ENCODE measurements at regions not wholly inside any gene's neighbourhood (a gene's known extent, or its start where the extent isn't known, plus 50 kb on each side); places are given as distances from the start of the nearest gene placed in this dataset.

- H3K4me1 ChIP-seq (ENCODE audit: insufficient read depth, low read length, severe bottlenecking) = no peaks in the 10 kb centered on the region
- H3K9me2 ChIP-seq (ENCODE audit: low read depth, low read length) = no peaks in the 10 kb centered on the region
- H3K27me3 ChIP-seq (ENCODE audit: insufficient read depth, low read length) = no peaks in the 10 kb centered on the region; the same call in 1 of the 2 replicates
- no peak overlapping the region for H3K27ac ChIP-seq (ENCODE audit: low read depth, low read length, poor library complexity, severe bottlenecking)
- no peaks in the 10 kb centered on the region for H3K36me3 ChIP-seq (ENCODE audit: insufficient read depth, low read length)
- H4K20me1 ChIP-seq (ENCODE audit: insufficient read depth, low read length) = no peaks in the 10 kb centered on the region
- H3K9ac ChIP-seq (ENCODE audit: low read length) = no peak overlapping the region
- no peaks in the 10 kb centered on the region for H3K9me3 ChIP-seq (ENCODE audit: low read length)
- TF ChIP-seq EZH2 (IDR thresholded peaks at IDR 0.05; ENCODE audit: borderline replicate concordance, low read length) = no peak
- no peak for TF ChIP-seq CTCF (IDR thresholded peaks at IDR 0.05; ENCODE audit: low read length)
- no peaks in the 10 kb centered on the region for H3F3A ChIP-seq (ENCODE audit: insufficient read depth, low read length)
- H2AFZ ChIP-seq (ENCODE audit: low read length) = no peak overlapping the region
- H3K79me2 ChIP-seq (ENCODE audit: insufficient read depth, low read length) = no peaks in the 10 kb centered on the region
- H3K4me3 ChIP-seq (ENCODE audit: low read depth, low read length, poor library complexity, severe bottlenecking) = no peak overlapping the region
- H3K4me2 ChIP-seq (ENCODE audit: low read length) = no peak overlapping the region
Measured at GRCh38 chr14:89576960-89577359, 159.9 kb upstream of the FOXN3 start.

- Histone ChIP-seq H2AFZ (ENCODE audit: low read length) (no peak overlapping the region), H3K79me2 (ENCODE audit: insufficient read depth, low read length) (no peaks in the 10 kb centered on the region), H3K9me2 (ENCODE audit: low read depth, low read length) (no peaks in the 10 kb centered on the region), H3K27me3 (ENCODE audit: insufficient read depth, low read length) (no peaks in the 10 kb centered on the region; the same call in 1 of the 2 replicates), H3K36me3 (ENCODE audit: insufficient read depth, low read length) (no peaks in the 10 kb centered on the region), H3F3A (ENCODE audit: insufficient read depth, low read length) (no peaks in the 10 kb centered on the region), H3K4me1 (ENCODE audit: insufficient read depth, low read length, severe bottlenecking) (no peaks in the 10 kb centered on the region), H3K9me3 (ENCODE audit: low read length) (no peaks in the 10 kb centered on the region), H3K4me3 (ENCODE audit: low read depth, low read length, poor library complexity, severe bottlenecking) (no peak overlapping the region), H3K4me2 (ENCODE audit: low read length) (no peak overlapping the region), H3K27ac (ENCODE audit: low read depth, low read length, poor library complexity, severe bottlenecking) (no peak overlapping the region), H3K9ac (ENCODE audit: low read length) (no peak overlapping the region), H4K20me1 (ENCODE audit: insufficient read depth, low read length) (no peaks in the 10 kb centered on the region)
- TF ChIP-seq CTCF (IDR thresholded peaks at IDR 0.05; ENCODE audit: low read length) (no peak), EZH2 (IDR thresholded peaks at IDR 0.05; ENCODE audit: borderline replicate concordance, low read length) (no peak)
Measured at GRCh38 chr14:89576145-89576927, 159.3 kb upstream of the FOXN3 start.

- H3K27ac ChIP-seq (ENCODE audit: low read depth, low read length, poor library complexity, severe bottlenecking) = no peak overlapping the region
- H3F3A ChIP-seq (ENCODE audit: insufficient read depth, low read length) = no peaks in the 10 kb centered on the region
- no peak overlapping the region for H2AFZ ChIP-seq (ENCODE audit: low read length)
- TF ChIP-seq EZH2 (IDR thresholded peaks at IDR 0.05; ENCODE audit: borderline replicate concordance, low read length) = no peak
- TF ChIP-seq CTCF (IDR thresholded peaks at IDR 0.05; ENCODE audit: low read length) = no peak
- no peaks in the 10 kb centered on the region for H3K79me2 ChIP-seq (ENCODE audit: insufficient read depth, low read length)
- H3K36me3 ChIP-seq (ENCODE audit: insufficient read depth, low read length) = no peaks in the 10 kb centered on the region
- no peak overlapping the region for H3K4me2 ChIP-seq (ENCODE audit: low read length)
- H3K27me3 ChIP-seq (ENCODE audit: insufficient read depth, low read length) = no peaks in the 10 kb centered on the region; the same call in 1 of the 2 replicates
- no peaks in the 10 kb centered on the region for H3K9me3 ChIP-seq (ENCODE audit: low read length)
- no peak overlapping the region for H3K9ac ChIP-seq (ENCODE audit: low read length)
- H3K9me2 ChIP-seq (ENCODE audit: low read depth, low read length) = no peaks in the 10 kb centered on the region
- H3K4me1 ChIP-seq (ENCODE audit: insufficient read depth, low read length, severe bottlenecking) = no peaks in the 10 kb centered on the region
- no peak overlapping the region for H3K4me3 ChIP-seq (ENCODE audit: low read depth, low read length, poor library complexity, severe bottlenecking)
- H4K20me1 ChIP-seq (ENCODE audit: insufficient read depth, low read length) = no peaks in the 10 kb centered on the region
Measured at GRCh38 chr14:89575386-89576061, 158.5 kb upstream of the FOXN3 start.

All from OCI-LY1 (cell line).